B cell (primary cell): ENCODE measurements at regions not wholly inside any gene's neighbourhood (a gene's known extent, or its start where the extent isn't known, plus 50 kb on each side); places are given as distances from the start of the nearest gene placed in this dataset.

Experiments
- EZH2 ChIP-seq: IDR thresholded peaks from 2 replicates; pipeline ENCODE4 v1.6.1; 2012; ENCODE audit warnings: borderline replicate concordance, low read depth, mild to moderate bottlenecking, moderate library complexity, low read length; ENCODE audit not compliant: insufficient read depth, poor library complexity, severe bottlenecking
- TF ChIP-seq, protein P1 (sequence below): fragments of 200-600 bp; IDR thresholded peaks from one replicate; pipeline ENCODE4 v1.8.0; 2022; ENCODE audit warnings: antibody characterized with exemption, mild to moderate bottlenecking

DNA sequence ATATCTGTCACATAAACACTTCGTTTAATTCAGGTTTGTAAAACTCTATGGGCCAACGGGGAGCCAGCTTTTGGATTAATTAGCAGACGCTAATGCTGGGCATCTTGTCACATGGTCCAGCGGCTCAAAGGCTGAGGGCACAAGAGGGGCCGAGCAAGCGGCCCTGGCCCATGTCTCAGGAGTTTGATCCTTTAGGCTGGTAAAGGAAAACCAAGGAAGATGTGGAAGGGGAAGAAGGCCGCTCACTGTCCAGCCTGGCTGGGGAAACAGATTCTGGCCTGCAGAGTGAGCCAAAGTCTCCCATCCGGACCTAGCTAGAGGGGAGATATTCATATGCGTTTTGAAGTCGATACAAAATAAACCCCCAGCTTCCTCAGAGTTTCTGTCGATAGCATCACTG, 248.6 kb upstream of the SIX2 start:
- TF ChIP-seq, protein P1, sequence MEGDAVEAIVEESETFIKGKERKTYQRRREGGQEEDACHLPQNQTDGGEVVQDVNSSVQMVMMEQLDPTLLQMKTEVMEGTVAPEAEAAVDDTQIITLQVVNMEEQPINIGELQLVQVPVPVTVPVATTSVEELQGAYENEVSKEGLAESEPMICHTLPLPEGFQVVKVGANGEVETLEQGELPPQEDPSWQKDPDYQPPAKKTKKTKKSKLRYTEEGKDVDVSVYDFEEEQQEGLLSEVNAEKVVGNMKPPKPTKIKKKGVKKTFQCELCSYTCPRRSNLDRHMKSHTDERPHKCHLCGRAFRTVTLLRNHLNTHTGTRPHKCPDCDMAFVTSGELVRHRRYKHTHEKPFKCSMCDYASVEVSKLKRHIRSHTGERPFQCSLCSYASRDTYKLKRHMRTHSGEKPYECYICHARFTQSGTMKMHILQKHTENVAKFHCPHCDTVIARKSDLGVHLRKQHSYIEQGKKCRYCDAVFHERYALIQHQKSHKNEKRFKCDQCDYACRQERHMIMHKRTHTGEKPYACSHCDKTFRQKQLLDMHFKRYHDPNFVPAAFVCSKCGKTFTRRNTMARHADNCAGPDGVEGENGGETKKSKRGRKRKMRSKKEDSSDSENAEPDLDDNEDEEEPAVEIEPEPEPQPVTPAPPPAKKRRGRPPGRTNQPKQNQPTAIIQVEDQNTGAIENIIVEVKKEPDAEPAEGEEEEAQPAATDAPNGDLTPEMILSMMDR, result no peak
- TF ChIP-seq EZH2, result no peak
